ENCODE measurements at regions not wholly inside any gene's neighbourhood (a gene's known extent, or its start where the extent isn't known, plus 50 kb on each side); places are given as distances from the start of the nearest gene placed in this dataset.

- in situ Hi-C loops (cut with HindIII; ENCODE audit: low pct_unique_long_range_greater_than_20kb, low sequenced_read_pairs): no loop called here
- DNase-seq (ENCODE audit: low read depth in 1 of 2, low spot score in 1 of 2): no peak
- TF ChIP-seq JUND (IDR thresholded peaks at IDR 0.05; ENCODE audit: low read depth): no peak
Observed at GRCh38 chr7:128162666-128163065, 78.4 kb upstream of the LEP start.

GRCh38 chr7:128163473-128163872 is 77.6 kb upstream of the LEP start:
- TF ChIP-seq JUND (IDR thresholded peaks at IDR 0.05; ENCODE audit: low read depth): no peak
- DNase-seq (ENCODE audit: low read depth in 1 of 2, low spot score in 1 of 2): no peak
- in situ Hi-C loops (cut with HindIII; ENCODE audit: low pct_unique_long_range_greater_than_20kb, low sequenced_read_pairs): no loop called here

- in situ Hi-C loops (cut with HindIII; ENCODE audit: low pct_unique_long_range_greater_than_20kb, low sequenced_read_pairs): no loop called here
- DNase-seq (ENCODE audit: low read depth in 1 of 2, low spot score in 1 of 2): no peak
- no peak for TF ChIP-seq JUND (IDR thresholded peaks at IDR 0.05; ENCODE audit: low read depth)
Observed at GRCh38 chr7:128164061-128164954, 76.8 kb upstream of the LEP start.

- TF ChIP-seq JUND (IDR thresholded peaks at IDR 0.05; ENCODE audit: low read depth): no peak
- in situ Hi-C loops (cut with HindIII; ENCODE audit: low pct_unique_long_range_greater_than_20kb, low sequenced_read_pairs): no loop called here
- no peak for DNase-seq (ENCODE audit: low read depth in 1 of 2, low spot score in 1 of 2)
Observed at GRCh38 chr7:128164955-128165670, 76.0 kb upstream of the LEP start.

GRCh38 chr7:128165927-128166420 is 75.1 kb upstream of the LEP start:
- DNase-seq (ENCODE audit: low read depth in 1 of 2, low spot score in 1 of 2): no peak
- no peak for TF ChIP-seq JUND (IDR thresholded peaks at IDR 0.05; ENCODE audit: low read depth)
- in situ Hi-C loops (cut with HindIII; ENCODE audit: low pct_unique_long_range_greater_than_20kb, low sequenced_read_pairs): no loop called here

GRCh38 chr7:128166603-128167041 is 74.5 kb upstream of the LEP start:
- no peak for TF ChIP-seq JUND (IDR thresholded peaks at IDR 0.05; ENCODE audit: low read depth)
- no peak for DNase-seq (ENCODE audit: low read depth in 1 of 2, low spot score in 1 of 2)
- in situ Hi-C loops (cut with HindIII; ENCODE audit: low pct_unique_long_range_greater_than_20kb, low sequenced_read_pairs): no loop called here

GRCh38 chr7:128167042-128167701 is 73.9 kb upstream of the LEP start:
- DNase-seq (ENCODE audit: low read depth in 1 of 2, low spot score in 1 of 2): peak in 1 of 2 experiments; percentile 44
- in situ Hi-C loops (cut with HindIII; ENCODE audit: low pct_unique_long_range_greater_than_20kb, low sequenced_read_pairs): no loop called here
- no peak for TF ChIP-seq JUND (IDR thresholded peaks at IDR 0.05; ENCODE audit: low read depth)

- in situ Hi-C loops (cut with HindIII; ENCODE audit: low pct_unique_long_range_greater_than_20kb, low sequenced_read_pairs): no loop called here
- no peak for TF ChIP-seq JUND (IDR thresholded peaks at IDR 0.05; ENCODE audit: low read depth)
- DNase-seq (ENCODE audit: low read depth in 1 of 2, low spot score in 1 of 2): no peak
Observed at GRCh38 chr7:128167791-128168666, 73.0 kb upstream of the LEP start.

GRCh38 chr7:128168667-128169210 is 72.3 kb upstream of the LEP start:
- in situ Hi-C loops (cut with HindIII; ENCODE audit: low pct_unique_long_range_greater_than_20kb, low sequenced_read_pairs): no loop called here
- TF ChIP-seq JUND (IDR thresholded peaks at IDR 0.05; ENCODE audit: low read depth): no peak
- DNase-seq (ENCODE audit: low read depth in 1 of 2, low spot score in 1 of 2): peak; percentile 43 to 46

- in situ Hi-C loops (cut with HindIII; ENCODE audit: low pct_unique_long_range_greater_than_20kb, low sequenced_read_pairs): no loop called here
- DNase-seq (ENCODE audit: low read depth in 1 of 2, low spot score in 1 of 2): no peak
- no peak for TF ChIP-seq JUND (IDR thresholded peaks at IDR 0.05; ENCODE audit: low read depth)
Observed at GRCh38 chr7:128170461-128170860, 70.6 kb upstream of the LEP start.

- in situ Hi-C loops (cut with HindIII; ENCODE audit: low pct_unique_long_range_greater_than_20kb, low sequenced_read_pairs): no loop called here
- DNase-seq (ENCODE audit: low read depth in 1 of 2, low spot score in 1 of 2): no peak
- TF ChIP-seq JUND (IDR thresholded peaks at IDR 0.05; ENCODE audit: low read depth): no peak
Observed at GRCh38 chr7:128171342-128171918, 69.6 kb upstream of the LEP start.
